Liver (tissue), 8 donors: ENCODE measurements at regions not wholly inside any gene's neighbourhood (a gene's known extent, or its start where the extent isn't known, plus 50 kb on each side); places are given as distances from the start of the nearest gene placed in this dataset.
A peak's percentile ranks its signal among the peaks of the same experiment; 100 is the strongest.

Source experiments
- DNase-seq: peaks from one replicate; pipeline ENCODE4 v3.0.0-alpha.2; 2017; ENCODE audit warnings: low spot score
- H3K27ac ChIP-seq, 2 donors: one replicate each; pipeline ENCODE4 v1.7.0; 2013; ENCODE audit warnings: inconsistent platforms in 2 of 2, low read length in 2 of 2, control low read depth in 1 of 2, low read depth in 1 of 2, mild to moderate bottlenecking in 1 of 2
- H3K27me3 ChIP-seq, 4 donors: one replicate each; pipeline versions ENCODE4 v1.6.1 to v1.7.0; 2013; ENCODE audit warnings: low read length in 3 of 4, inconsistent platforms in 1 of 4, mild to moderate bottlenecking in 1 of 4, moderate library complexity in 1 of 4; ENCODE audit not compliant: control insufficient read depth in 4 of 4, insufficient read depth in 4 of 4
- H3K36me3 ChIP-seq, 4 donors: one replicate each; pipeline versions ENCODE4 v1.6.1 to v1.7.0; 2013; ENCODE audit warnings: low read length in 3 of 4, mild to moderate bottlenecking in 3 of 4, low read depth in 1 of 4, moderate library complexity in 1 of 4; ENCODE audit not compliant: control insufficient read depth in 4 of 4, insufficient read depth in 3 of 4
- H3K4me1 ChIP-seq, 4 donors: one replicate each; pipeline versions ENCODE4 v1.6.1 to v1.7.0; 2013; ENCODE audit warnings: low read length in 3 of 4, mild to moderate bottlenecking in 3 of 4, moderate library complexity in 1 of 4; ENCODE audit not compliant: control insufficient read depth in 4 of 4, insufficient read depth in 4 of 4
- H3K4me3 ChIP-seq, 3 donors: one replicate each; pipeline versions ENCODE4 v1.6.1 to v1.7.0; 2013; ENCODE audit warnings: low read length in 3 of 3, control low read depth in 1 of 3, low read depth in 1 of 3, mild to moderate bottlenecking in 1 of 3
- H3K9ac ChIP-seq, 2 donors: one replicate each; pipeline ENCODE4 v1.7.0; 2013; ENCODE audit warnings: low read length in 2 of 2, mild to moderate bottlenecking in 2 of 2, moderate library complexity in 2 of 2, control low read depth in 1 of 2, low read depth in 1 of 2
- H3K9me3 ChIP-seq, 4 donors: one replicate each; pipeline versions ENCODE4 v1.6.1 to v1.7.0; 2013; ENCODE audit warnings: low read length in 3 of 4; ENCODE audit not compliant: control insufficient read depth in 4 of 4
- EGR1 ChIP-seq, 2 donors: IDR thresholded peaks; 2 replicates each; pipeline ENCODE4 v1.6.1; 2016 to 2018; ENCODE audit warnings: antibody characterized with exemption in 2 of 2, low read depth in 2 of 2
- FOXA1 ChIP-seq: IDR thresholded peaks from 2 replicates; pipeline ENCODE4 v1.6.1; 2016; ENCODE audit warnings: antibody characterized with exemption
- FOXA2 ChIP-seq: IDR thresholded peaks from 2 replicates; pipeline ENCODE4 v1.6.1; 2016; ENCODE audit warnings: antibody characterized with exemption
- GABPA ChIP-seq, 2 donors: IDR thresholded peaks in 1 of 2; conservative IDR thresholded peaks in 1 of 2; 2 replicates each; pipeline ENCODE4 v1.6.1; 2016; ENCODE audit warnings: antibody characterized with exemption in 2 of 2, mild to moderate bottlenecking in 1 of 2, moderate library complexity in 1 of 2
- HNF4A ChIP-seq, 2 donors: conservative IDR thresholded peaks; 2 replicates each; pipeline ENCODE4 v1.6.1; 2016; ENCODE audit warnings: antibody characterized with exemption in 2 of 2, mild to moderate bottlenecking in 2 of 2
- HNF4G ChIP-seq: IDR thresholded peaks from 2 replicates; pipeline ENCODE4 v1.6.1; 2016; ENCODE audit warnings: antibody characterized with exemption
- JUND ChIP-seq, 2 donors: IDR thresholded peaks; 2 replicates each; pipeline ENCODE4 v1.6.1; 2016; ENCODE audit warnings: antibody characterized with exemption in 2 of 2
- NR2F2 ChIP-seq: IDR thresholded peaks from 2 replicates; pipeline ENCODE4 v1.6.1; 2016; ENCODE audit warnings: antibody characterized with exemption
- RAD21 ChIP-seq, 2 donors: IDR thresholded peaks; 2 replicates each; pipeline ENCODE4 v1.6.1; 2016; ENCODE audit warnings: antibody characterized with exemption in 2 of 2, mild to moderate bottlenecking in 2 of 2
- YY1 ChIP-seq: IDR thresholded peaks from 2 replicates; pipeline ENCODE4 v1.6.1; 2016; ENCODE audit warnings: antibody characterized with exemption, mild to moderate bottlenecking
- ZBTB33 ChIP-seq: IDR thresholded peaks from 2 replicates; pipeline ENCODE4 v1.6.1; 2016; ENCODE audit warnings: antibody characterized with exemption
- WGBS: extraction: QIAGEN DNeasy Blood & Tissue Kit; methylation state at CpG from one replicate; pipeline ENCODE4 v1.1.7; 2013; 5-methylcytosine and 5-hydroxymethylcytosine counted together
- TF ChIP-seq, protein P1 (sequence below): IDR thresholded peaks from 2 replicates; pipeline ENCODE4 v1.6.1; 2016; ENCODE audit warnings: antibody characterized with exemption, mild to moderate bottlenecking
- TF ChIP-seq, protein P2 (sequence below): fragments of 150-350 bp; IDR thresholded peaks from 2 replicates; pipeline ENCODE4 v1.5.1; 2017; ENCODE audit warnings: improper control_type of control experiment, low read depth, low read length; ENCODE audit not compliant: missing input control
- TF ChIP-seq, protein P3 (sequence below): IDR thresholded peaks from 2 replicates; pipeline ENCODE4 v1.6.1; 2016; ENCODE audit warnings: antibody characterized with exemption
- donor health status: healthy.
- donor health status: healthy.
- donor health status: healthy.
- donor health status: healthy.
- donor health status: healthy.

DNA sequence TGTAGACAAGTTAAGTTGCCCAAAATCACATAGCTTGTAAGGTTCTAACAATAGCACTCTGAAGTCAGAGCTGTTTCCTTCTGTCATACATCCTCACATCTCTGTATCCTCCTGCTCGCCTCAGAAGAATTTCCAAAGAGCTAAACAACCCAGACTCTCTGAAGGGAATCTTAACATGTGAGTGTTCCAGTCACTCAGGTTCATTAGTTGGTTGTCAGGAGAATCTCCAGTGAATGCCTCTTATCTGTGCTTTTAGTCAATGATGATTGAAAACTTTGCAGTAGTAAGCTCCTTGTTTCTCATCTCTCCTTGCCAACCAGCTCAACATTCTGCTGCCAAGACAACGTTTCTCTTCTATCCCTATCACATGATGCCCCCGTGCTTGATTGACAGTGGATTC lies 195.5 kb downstream of the C11orf91 start:
- Histone ChIP-seq H3K9ac (no peak overlapping the region), H3K4me3 (no peak overlapping the region), H3K27me3 (peaks cover 0 to 2% (median 0%) of the 10 kb centered on the region in 4 donors), H3K36me3 (no peaks in the 10 kb centered on the region), H3K27ac (no peak overlapping the region), H3K4me1 (no peaks in the 10 kb centered on the region), H3K9me3 (no peaks in the 10 kb centered on the region)
- WGBS, result 54% methylated on average over 3 of the region's 3 CpGs
- DNase-seq, result no peak
- TF ChIP-seq, protein P1, sequence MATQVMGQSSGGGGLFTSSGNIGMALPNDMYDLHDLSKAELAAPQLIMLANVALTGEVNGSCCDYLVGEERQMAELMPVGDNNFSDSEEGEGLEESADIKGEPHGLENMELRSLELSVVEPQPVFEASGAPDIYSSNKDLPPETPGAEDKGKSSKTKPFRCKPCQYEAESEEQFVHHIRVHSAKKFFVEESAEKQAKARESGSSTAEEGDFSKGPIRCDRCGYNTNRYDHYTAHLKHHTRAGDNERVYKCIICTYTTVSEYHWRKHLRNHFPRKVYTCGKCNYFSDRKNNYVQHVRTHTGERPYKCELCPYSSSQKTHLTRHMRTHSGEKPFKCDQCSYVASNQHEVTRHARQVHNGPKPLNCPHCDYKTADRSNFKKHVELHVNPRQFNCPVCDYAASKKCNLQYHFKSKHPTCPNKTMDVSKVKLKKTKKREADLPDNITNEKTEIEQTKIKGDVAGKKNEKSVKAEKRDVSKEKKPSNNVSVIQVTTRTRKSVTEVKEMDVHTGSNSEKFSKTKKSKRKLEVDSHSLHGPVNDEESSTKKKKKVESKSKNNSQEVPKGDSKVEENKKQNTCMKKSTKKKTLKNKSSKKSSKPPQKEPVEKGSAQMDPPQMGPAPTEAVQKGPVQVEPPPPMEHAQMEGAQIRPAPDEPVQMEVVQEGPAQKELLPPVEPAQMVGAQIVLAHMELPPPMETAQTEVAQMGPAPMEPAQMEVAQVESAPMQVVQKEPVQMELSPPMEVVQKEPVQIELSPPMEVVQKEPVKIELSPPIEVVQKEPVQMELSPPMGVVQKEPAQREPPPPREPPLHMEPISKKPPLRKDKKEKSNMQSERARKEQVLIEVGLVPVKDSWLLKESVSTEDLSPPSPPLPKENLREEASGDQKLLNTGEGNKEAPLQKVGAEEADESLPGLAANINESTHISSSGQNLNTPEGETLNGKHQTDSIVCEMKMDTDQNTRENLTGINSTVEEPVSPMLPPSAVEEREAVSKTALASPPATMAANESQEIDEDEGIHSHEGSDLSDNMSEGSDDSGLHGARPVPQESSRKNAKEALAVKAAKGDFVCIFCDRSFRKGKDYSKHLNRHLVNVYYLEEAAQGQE, result no peak
- TF ChIP-seq FOXA2 (no peak), YY1 (no peak), JUND (IDR thresholded peaks at IDR 0.05) (no peak), FOXA1 (no peak), EGR1 (IDR thresholded peaks at IDR 0.05; ENCODE audit: low read depth in 2 of 2) (no peak), HNF4A (conservative IDR thresholded peaks at IDR 0.05) (no peak), NR2F2 (no peak), GABPA (IDR thresholded peaks at IDR 0.05 in 1 of 2, conservative IDR thresholded peaks at IDR 0.05 in 1 of 2) (no peak), HNF4G (no peak), ZBTB33 (no peak)
- TF ChIP-seq, protein P2, sequence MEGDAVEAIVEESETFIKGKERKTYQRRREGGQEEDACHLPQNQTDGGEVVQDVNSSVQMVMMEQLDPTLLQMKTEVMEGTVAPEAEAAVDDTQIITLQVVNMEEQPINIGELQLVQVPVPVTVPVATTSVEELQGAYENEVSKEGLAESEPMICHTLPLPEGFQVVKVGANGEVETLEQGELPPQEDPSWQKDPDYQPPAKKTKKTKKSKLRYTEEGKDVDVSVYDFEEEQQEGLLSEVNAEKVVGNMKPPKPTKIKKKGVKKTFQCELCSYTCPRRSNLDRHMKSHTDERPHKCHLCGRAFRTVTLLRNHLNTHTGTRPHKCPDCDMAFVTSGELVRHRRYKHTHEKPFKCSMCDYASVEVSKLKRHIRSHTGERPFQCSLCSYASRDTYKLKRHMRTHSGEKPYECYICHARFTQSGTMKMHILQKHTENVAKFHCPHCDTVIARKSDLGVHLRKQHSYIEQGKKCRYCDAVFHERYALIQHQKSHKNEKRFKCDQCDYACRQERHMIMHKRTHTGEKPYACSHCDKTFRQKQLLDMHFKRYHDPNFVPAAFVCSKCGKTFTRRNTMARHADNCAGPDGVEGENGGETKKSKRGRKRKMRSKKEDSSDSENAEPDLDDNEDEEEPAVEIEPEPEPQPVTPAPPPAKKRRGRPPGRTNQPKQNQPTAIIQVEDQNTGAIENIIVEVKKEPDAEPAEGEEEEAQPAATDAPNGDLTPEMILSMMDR, result no peak
- TF ChIP-seq, protein P3, sequence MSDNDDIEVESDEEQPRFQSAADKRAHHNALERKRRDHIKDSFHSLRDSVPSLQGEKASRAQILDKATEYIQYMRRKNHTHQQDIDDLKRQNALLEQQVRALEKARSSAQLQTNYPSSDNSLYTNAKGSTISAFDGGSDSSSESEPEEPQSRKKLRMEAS, result no peak

DNA sequence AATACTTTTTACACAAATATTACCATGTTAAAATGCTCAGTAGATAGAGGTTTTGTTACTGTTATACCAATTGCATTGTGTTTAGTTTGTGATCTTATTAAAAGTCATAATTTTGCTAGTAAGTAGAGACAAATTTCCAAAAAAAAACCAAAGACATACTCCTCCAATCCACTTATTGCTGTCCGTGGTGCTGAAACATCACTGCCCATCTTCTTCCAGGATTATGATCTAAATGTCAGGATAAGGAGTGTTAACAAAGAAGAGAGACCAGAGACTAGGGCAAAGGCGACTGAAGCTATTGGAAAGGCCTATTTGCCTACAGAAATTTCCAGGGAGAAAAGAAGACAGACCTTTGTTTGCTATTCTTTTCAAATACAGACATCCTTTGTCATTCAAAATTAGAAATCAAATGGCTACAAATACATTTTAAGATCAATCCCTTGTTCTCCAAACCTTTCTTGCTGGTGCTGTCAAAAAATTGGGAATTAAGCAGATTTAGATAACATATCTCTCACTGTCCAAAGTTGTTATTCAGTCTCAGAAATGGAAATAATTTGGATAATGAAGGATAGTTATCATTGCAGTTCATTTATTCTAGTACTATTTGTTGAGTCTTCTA lies 199.7 kb downstream of the C11orf91 start:
- no peak overlapping the region for H3K4me3 ChIP-seq
- DNase-seq, result no peak
- H3K27ac ChIP-seq, result no peak overlapping the region
- H3K27me3 ChIP-seq, result peaks cover 0 to 2% (median 0%) of the 10 kb centered on the region in 4 donors
- WGBS, result 4% methylated on average over 2 of the region's 2 CpGs
- H3K36me3 ChIP-seq, result no peaks in the 10 kb centered on the region
- no peaks in the 10 kb centered on the region for H3K4me1 ChIP-seq
- no peak overlapping the region for H3K9ac ChIP-seq
- TF ChIP-seq RAD21 (IDR thresholded peaks at IDR 0.05) (no peak), HNF4G (no peak)
- TF ChIP-seq, protein P1, result peak; percentile 100
- H3K9me3 ChIP-seq, result no peaks in the 10 kb centered on the region
